Liver (tissue), 8 donors: ENCODE measurements at regions not wholly inside any gene's neighbourhood (a gene's known extent, or its start where the extent isn't known, plus 50 kb on each side); places are given as distances from the start of the nearest gene placed in this dataset.

Source experiments
- DNase-seq: peaks from one replicate; pipeline ENCODE4 v3.0.0-alpha.2; 2017; ENCODE audit warnings: low spot score
- H3K27ac ChIP-seq, 2 donors: one replicate each; pipeline ENCODE4 v1.7.0; 2013; ENCODE audit warnings: inconsistent platforms in 2 of 2, low read length in 2 of 2, control low read depth in 1 of 2, low read depth in 1 of 2, mild to moderate bottlenecking in 1 of 2
- H3K27me3 ChIP-seq, 4 donors: one replicate each; pipeline versions ENCODE4 v1.6.1 to v1.7.0; 2013; ENCODE audit warnings: low read length in 3 of 4, inconsistent platforms in 1 of 4, mild to moderate bottlenecking in 1 of 4, moderate library complexity in 1 of 4; ENCODE audit not compliant: control insufficient read depth in 4 of 4, insufficient read depth in 4 of 4
- H3K36me3 ChIP-seq, 4 donors: one replicate each; pipeline versions ENCODE4 v1.6.1 to v1.7.0; 2013; ENCODE audit warnings: low read length in 3 of 4, mild to moderate bottlenecking in 3 of 4, low read depth in 1 of 4, moderate library complexity in 1 of 4; ENCODE audit not compliant: control insufficient read depth in 4 of 4, insufficient read depth in 3 of 4
- H3K4me1 ChIP-seq, 4 donors: one replicate each; pipeline versions ENCODE4 v1.6.1 to v1.7.0; 2013; ENCODE audit warnings: low read length in 3 of 4, mild to moderate bottlenecking in 3 of 4, moderate library complexity in 1 of 4; ENCODE audit not compliant: control insufficient read depth in 4 of 4, insufficient read depth in 4 of 4
- H3K4me3 ChIP-seq, 3 donors: one replicate each; pipeline versions ENCODE4 v1.6.1 to v1.7.0; 2013; ENCODE audit warnings: low read length in 3 of 3, control low read depth in 1 of 3, low read depth in 1 of 3, mild to moderate bottlenecking in 1 of 3
- H3K9ac ChIP-seq, 2 donors: one replicate each; pipeline ENCODE4 v1.7.0; 2013; ENCODE audit warnings: low read length in 2 of 2, mild to moderate bottlenecking in 2 of 2, moderate library complexity in 2 of 2, control low read depth in 1 of 2, low read depth in 1 of 2
- H3K9me3 ChIP-seq, 4 donors: one replicate each; pipeline versions ENCODE4 v1.6.1 to v1.7.0; 2013; ENCODE audit warnings: low read length in 3 of 4; ENCODE audit not compliant: control insufficient read depth in 4 of 4
- EGR1 ChIP-seq, 2 donors: IDR thresholded peaks; 2 replicates each; pipeline ENCODE4 v1.6.1; 2016 to 2018; ENCODE audit warnings: antibody characterized with exemption in 2 of 2, low read depth in 2 of 2
- FOXA1 ChIP-seq: IDR thresholded peaks from 2 replicates; pipeline ENCODE4 v1.6.1; 2016; ENCODE audit warnings: antibody characterized with exemption
- FOXA2 ChIP-seq: IDR thresholded peaks from 2 replicates; pipeline ENCODE4 v1.6.1; 2016; ENCODE audit warnings: antibody characterized with exemption
- HNF4A ChIP-seq, 2 donors: conservative IDR thresholded peaks; 2 replicates each; pipeline ENCODE4 v1.6.1; 2016; ENCODE audit warnings: antibody characterized with exemption in 2 of 2, mild to moderate bottlenecking in 2 of 2
- HNF4G ChIP-seq: IDR thresholded peaks from 2 replicates; pipeline ENCODE4 v1.6.1; 2016; ENCODE audit warnings: antibody characterized with exemption
- JUND ChIP-seq, 2 donors: IDR thresholded peaks; 2 replicates each; pipeline ENCODE4 v1.6.1; 2016; ENCODE audit warnings: antibody characterized with exemption in 2 of 2
- NR2F2 ChIP-seq: IDR thresholded peaks from 2 replicates; pipeline ENCODE4 v1.6.1; 2016; ENCODE audit warnings: antibody characterized with exemption
- RAD21 ChIP-seq, 2 donors: IDR thresholded peaks; 2 replicates each; pipeline ENCODE4 v1.6.1; 2016; ENCODE audit warnings: antibody characterized with exemption in 2 of 2, mild to moderate bottlenecking in 2 of 2
- RXRA ChIP-seq, 2 donors: IDR thresholded peaks; 2 replicates each; pipeline ENCODE4 v1.6.1; 2017 to 2018; ENCODE audit warnings: antibody characterized with exemption in 2 of 2, mild to moderate bottlenecking in 1 of 2
- SP1 ChIP-seq: IDR thresholded peaks from 2 replicates; pipeline ENCODE4 v1.6.1; 2018; ENCODE audit warnings: antibody characterized with exemption, mild to moderate bottlenecking
- TAF1 ChIP-seq: conservative IDR thresholded peaks from 2 replicates; pipeline ENCODE4 v1.6.1; 2016; ENCODE audit warnings: antibody characterized with exemption, mild to moderate bottlenecking
- YY1 ChIP-seq: IDR thresholded peaks from 2 replicates; pipeline ENCODE4 v1.6.1; 2016; ENCODE audit warnings: antibody characterized with exemption, mild to moderate bottlenecking
- WGBS: extraction: QIAGEN DNeasy Blood & Tissue Kit; methylation state at CpG from one replicate; pipeline ENCODE4 v1.1.7; 2013; 5-methylcytosine and 5-hydroxymethylcytosine counted together
- TF ChIP-seq, protein P1 (sequence below): fragments of 150-350 bp; IDR thresholded peaks from 2 replicates; pipeline ENCODE4 v1.5.1; 2017; ENCODE audit warnings: improper control_type of control experiment, low read depth, low read length; ENCODE audit not compliant: missing input control
- TF ChIP-seq, protein P2 (sequence below): IDR thresholded peaks from 2 replicates; pipeline ENCODE4 v1.6.1; 2016; ENCODE audit warnings: antibody characterized with exemption
- TF ChIP-seq, protein P3 (sequence below): IDR thresholded peaks from 2 replicates; pipeline ENCODE4 v1.6.1; 2016; ENCODE audit warnings: antibody characterized with exemption
- TF ChIP-seq, protein P4 (sequence below): IDR thresholded peaks from 2 replicates; pipeline ENCODE4 v1.6.1; 2016; ENCODE audit warnings: antibody characterized with exemption
- donor health status: healthy.
- donor health status: healthy.
- donor health status: healthy.
- donor health status: healthy.
- donor health status: healthy.

DNA sequence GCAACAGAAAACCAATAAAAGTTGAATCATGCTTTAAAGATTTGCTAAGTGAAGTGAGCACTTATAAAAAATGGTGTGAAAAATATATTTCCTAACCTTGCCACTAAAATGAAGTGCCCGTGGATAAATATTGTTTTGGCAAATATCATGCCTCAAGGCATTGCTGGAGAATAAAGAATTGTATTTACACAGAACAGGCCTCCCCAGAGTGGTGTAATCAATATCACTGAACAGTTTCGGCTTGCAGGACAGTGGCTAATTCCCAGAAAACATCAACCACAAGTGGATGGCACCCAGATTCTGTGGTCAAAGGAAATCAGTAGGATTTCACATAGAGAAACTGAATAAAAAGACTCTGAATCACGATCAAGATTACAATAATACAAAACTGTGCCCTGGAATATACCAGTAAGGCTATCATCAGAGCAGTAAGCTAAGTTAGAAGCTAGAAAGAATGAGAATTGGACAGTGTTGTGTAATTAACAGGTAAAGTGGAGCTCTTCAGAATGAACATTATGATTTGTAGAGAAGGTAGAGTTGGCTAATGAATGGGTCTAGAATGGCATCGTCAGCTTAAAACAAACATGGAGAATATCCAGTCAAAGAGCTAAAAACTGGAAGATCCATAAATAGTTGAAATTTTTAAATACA lies 1026.9 kb upstream of the ADGRB3 start:
- whole genome bisulfite sequencing = 32% methylated on average over 4 of the region's 4 CpGs
- Histone ChIP-seq H3K9me3 (no peaks in the 10 kb centered on the region), H3K36me3 (no peaks in the 10 kb centered on the region), H3K27me3 (no peaks in the 10 kb centered on the region), H3K9ac (no peak overlapping the region), H3K4me1 (peaks cover 0 to 20% (median 15%) of the 10 kb centered on the region in 4 donors), H3K27ac (peak overlapping the region in 1 of 2 donors; percentile 21), H3K4me3 (no peak overlapping the region)
- no peak for DNase-seq
- TF ChIP-seq TAF1 (no peak), RAD21 (IDR thresholded peaks at IDR 0.05) (peak in 1 of 2 donors; percentile 10), FOXA1 (no peak), RXRA (IDR thresholded peaks at IDR 0.05) (peak in 1 of 2 donors; percentile 7), HNF4A (conservative IDR thresholded peaks at IDR 0.05) (peak in 1 of 2 donors; percentile 35)
- TF ChIP-seq, protein P1, sequence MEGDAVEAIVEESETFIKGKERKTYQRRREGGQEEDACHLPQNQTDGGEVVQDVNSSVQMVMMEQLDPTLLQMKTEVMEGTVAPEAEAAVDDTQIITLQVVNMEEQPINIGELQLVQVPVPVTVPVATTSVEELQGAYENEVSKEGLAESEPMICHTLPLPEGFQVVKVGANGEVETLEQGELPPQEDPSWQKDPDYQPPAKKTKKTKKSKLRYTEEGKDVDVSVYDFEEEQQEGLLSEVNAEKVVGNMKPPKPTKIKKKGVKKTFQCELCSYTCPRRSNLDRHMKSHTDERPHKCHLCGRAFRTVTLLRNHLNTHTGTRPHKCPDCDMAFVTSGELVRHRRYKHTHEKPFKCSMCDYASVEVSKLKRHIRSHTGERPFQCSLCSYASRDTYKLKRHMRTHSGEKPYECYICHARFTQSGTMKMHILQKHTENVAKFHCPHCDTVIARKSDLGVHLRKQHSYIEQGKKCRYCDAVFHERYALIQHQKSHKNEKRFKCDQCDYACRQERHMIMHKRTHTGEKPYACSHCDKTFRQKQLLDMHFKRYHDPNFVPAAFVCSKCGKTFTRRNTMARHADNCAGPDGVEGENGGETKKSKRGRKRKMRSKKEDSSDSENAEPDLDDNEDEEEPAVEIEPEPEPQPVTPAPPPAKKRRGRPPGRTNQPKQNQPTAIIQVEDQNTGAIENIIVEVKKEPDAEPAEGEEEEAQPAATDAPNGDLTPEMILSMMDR = no peak

DNA sequence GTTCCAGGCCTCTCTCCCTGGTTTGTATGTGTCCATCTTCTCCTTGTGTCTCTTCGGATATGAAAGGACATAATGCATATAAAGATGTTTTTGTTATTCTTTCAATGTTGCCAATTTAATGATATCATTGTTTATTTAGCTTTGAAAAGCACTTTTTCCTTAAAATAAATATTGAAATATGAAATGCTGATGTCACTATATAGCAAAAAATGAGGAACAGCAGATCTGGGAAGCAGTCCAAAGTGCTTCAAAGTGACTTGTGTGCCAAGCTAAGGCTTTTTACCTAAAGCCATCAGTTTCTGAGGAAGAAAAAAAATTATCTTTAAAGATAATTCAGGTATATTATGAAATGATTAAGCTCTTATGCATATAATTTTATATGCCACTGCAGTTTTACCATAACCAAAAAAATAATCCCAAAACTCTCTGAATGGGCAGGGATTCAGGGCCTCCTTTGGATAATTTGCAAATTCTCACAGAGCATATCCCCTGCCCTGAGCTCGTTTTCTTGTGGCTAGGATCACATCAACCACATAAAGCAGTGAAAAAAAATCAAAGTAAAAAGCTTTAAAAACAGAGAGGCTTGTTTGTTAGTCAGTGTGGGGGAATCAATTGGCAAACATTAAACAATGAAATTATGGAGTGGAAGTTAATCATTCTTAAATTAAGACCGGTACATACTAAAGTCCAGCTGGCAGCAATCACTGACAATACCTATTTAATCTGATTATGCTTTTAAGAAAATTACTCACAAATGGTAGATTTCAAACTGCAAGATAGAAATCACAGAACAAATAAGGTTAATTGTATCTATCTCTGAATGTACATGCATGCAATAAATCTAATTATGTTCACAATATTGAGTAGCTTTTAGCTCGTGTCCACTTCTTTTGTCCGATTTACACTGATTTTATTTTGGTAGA lies 1027.9 kb upstream of the ADGRB3 start:
- Histone ChIP-seq H3K27ac (peak overlapping the region in 1 of 2 donors; percentile 34), H3K9me3 (no peaks in the 10 kb centered on the region), H3K36me3 (no peaks in the 10 kb centered on the region), H3K9ac (no peak overlapping the region), H3K27me3 (no peaks in the 10 kb centered on the region), H3K4me3 (no peak overlapping the region), H3K4me1 (peaks cover 0 to 20% (median 15%) of the 10 kb centered on the region in 4 donors)
- WGBS = 33% methylated on average over 5 of the region's 5 CpGs
- no peak for DNase-seq
- peak in 1 of 2 donors; percentile 16 for TF ChIP-seq JUND (IDR thresholded peaks at IDR 0.05)
- no peak for TF ChIP-seq HNF4G
- TF ChIP-seq, protein P2, sequence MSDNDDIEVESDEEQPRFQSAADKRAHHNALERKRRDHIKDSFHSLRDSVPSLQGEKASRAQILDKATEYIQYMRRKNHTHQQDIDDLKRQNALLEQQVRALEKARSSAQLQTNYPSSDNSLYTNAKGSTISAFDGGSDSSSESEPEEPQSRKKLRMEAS = peak; percentile 11
- no peak for TF ChIP-seq RAD21 (IDR thresholded peaks at IDR 0.05)
- TF ChIP-seq EGR1 (IDR thresholded peaks at IDR 0.05; ENCODE audit: low read depth in 2 of 2) = no peak
- TF ChIP-seq FOXA2 = no peak
- no peak for TF ChIP-seq YY1
- TF ChIP-seq, protein P3, sequence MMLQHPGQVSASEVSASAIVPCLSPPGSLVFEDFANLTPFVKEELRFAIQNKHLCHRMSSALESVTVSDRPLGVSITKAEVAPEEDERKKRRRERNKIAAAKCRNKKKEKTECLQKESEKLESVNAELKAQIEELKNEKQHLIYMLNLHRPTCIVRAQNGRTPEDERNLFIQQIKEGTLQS = no peak
- TF ChIP-seq, protein P4, sequence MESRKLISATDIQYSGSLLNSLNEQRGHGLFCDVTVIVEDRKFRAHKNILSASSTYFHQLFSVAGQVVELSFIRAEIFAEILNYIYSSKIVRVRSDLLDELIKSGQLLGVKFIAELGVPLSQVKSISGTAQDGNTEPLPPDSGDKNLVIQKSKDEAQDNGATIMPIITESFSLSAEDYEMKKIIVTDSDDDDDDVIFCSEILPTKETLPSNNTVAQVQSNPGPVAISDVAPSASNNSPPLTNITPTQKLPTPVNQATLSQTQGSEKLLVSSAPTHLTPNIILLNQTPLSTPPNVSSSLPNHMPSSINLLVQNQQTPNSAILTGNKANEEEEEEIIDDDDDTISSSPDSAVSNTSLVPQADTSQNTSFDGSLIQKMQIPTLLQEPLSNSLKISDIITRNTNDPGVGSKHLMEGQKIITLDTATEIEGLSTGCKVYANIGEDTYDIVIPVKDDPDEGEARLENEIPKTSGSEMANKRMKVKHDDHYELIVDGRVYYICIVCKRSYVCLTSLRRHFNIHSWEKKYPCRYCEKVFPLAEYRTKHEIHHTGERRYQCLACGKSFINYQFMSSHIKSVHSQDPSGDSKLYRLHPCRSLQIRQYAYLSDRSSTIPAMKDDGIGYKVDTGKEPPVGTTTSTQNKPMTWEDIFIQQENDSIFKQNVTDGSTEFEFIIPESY = no peak
- TF ChIP-seq SP1 = no peak
- no peak for TF ChIP-seq NR2F2
- peak in 1 of 2 donors; percentile 63 for TF ChIP-seq HNF4A (conservative IDR thresholded peaks at IDR 0.05)
